Lower lobe of right lung (tissue), 2 donors: ENCODE measurements at regions not wholly inside any gene's neighbourhood (a gene's known extent, or its start where the extent isn't known, plus 50 kb on each side); places are given as distances from the start of the nearest gene placed in this dataset.

Source experiments
- ATAC-seq, 2 donors: fragments of 200-7000 bp; cut with Tn5 transposase; one replicate each; pipeline ENCODE4 v1.9.1; 2020 to 2022; ENCODE audit warnings: mild to moderate bottlenecking in 2 of 2, moderate library complexity in 2 of 2
- DNase-seq: peaks from one replicate; pipeline ENCODE4 v3.0.0-alpha.2; 2020
- H3K27ac ChIP-seq: fragments of 200-600 bp; one replicate; pipeline ENCODE4 v1.8.0; 2022
- H3K27me3 ChIP-seq: fragments of 200-600 bp; one replicate; pipeline ENCODE4 v1.8.0; 2022; ENCODE audit warnings: low read depth
- H3K36me3 ChIP-seq: fragments of 200-600 bp; one replicate; pipeline ENCODE4 v1.8.0; 2022; ENCODE audit warnings: mild to moderate bottlenecking
- H3K4me1 ChIP-seq: fragments of 200-600 bp; one replicate; pipeline ENCODE4 v1.8.0; 2022
- H3K4me3 ChIP-seq: fragments of 200-600 bp; one replicate; pipeline ENCODE4 v1.8.0; 2022; ENCODE audit warnings: mild to moderate bottlenecking
- H3K9me3 ChIP-seq: fragments of 200-600 bp; one replicate; pipeline ENCODE4 v1.8.0; 2022
- CTCF ChIP-seq: fragments of 200-600 bp; IDR thresholded peaks from one replicate; pipeline ENCODE4 v1.8.0; 2022; ENCODE audit warnings: antibody characterized with exemption, mild to moderate bottlenecking
- intact Hi-C: fragments of 100-400 bp; cut with DNase I; formaldehyde crosslinking; loops from one replicate; pipeline ENCODE4 v1.11.0; 2022
- donor health status: DM: no; HTN: yes; CAD: no; lungs with severe emphysema.

GRCh38 chr2:36071698-36072097 is 283.9 kb upstream of the CRIM1 start:
- H3K4me1 ChIP-seq = no peaks in the 10 kb centered on the region
- no peaks in the 10 kb centered on the region for H3K36me3 ChIP-seq
- intact Hi-C loops = no loop called here
- ATAC-seq (no peak), DNase-seq (no peak)
- H3K9me3 ChIP-seq = no peaks in the 10 kb centered on the region
- no peak overlapping the region for H3K27ac ChIP-seq
- H3K4me3 ChIP-seq = no peak overlapping the region
- no peaks in the 10 kb centered on the region for H3K27me3 ChIP-seq
- TF ChIP-seq CTCF = no peak

GRCh38 chr2:36069074-36069473 is 286.5 kb upstream of the CRIM1 start:
- Histone ChIP-seq H3K4me1 (no peaks in the 10 kb centered on the region), H3K4me3 (no peak overlapping the region), H3K27me3 (no peaks in the 10 kb centered on the region), H3K36me3 (no peaks in the 10 kb centered on the region), H3K27ac (no peak overlapping the region), H3K9me3 (no peaks in the 10 kb centered on the region)
- no peak for DNase-seq
- no peak for ATAC-seq
- no peak for TF ChIP-seq CTCF
- intact Hi-C loops = no loop called here

GRCh38 chr2:36068086-36068485 is 287.5 kb upstream of the CRIM1 start:
- DNase-seq = no peak
- Histone ChIP-seq H3K4me3 (no peak overlapping the region), H3K9me3 (no peaks in the 10 kb centered on the region), H3K36me3 (no peaks in the 10 kb centered on the region), H3K27me3 (no peaks in the 10 kb centered on the region), H3K4me1 (no peaks in the 10 kb centered on the region), H3K27ac (no peak overlapping the region)
- no peak for TF ChIP-seq CTCF
- ATAC-seq = no peak
- intact Hi-C loops = no loop called here

GRCh38 chr2:36060133-36060532 is 295.4 kb upstream of the CRIM1 start:
- DNase-seq (no peak), ATAC-seq (no peak)
- no peak overlapping the region for H3K4me3 ChIP-seq
- no peak for TF ChIP-seq CTCF
- H3K27ac ChIP-seq = no peak overlapping the region
- no peaks in the 10 kb centered on the region for H3K36me3 ChIP-seq
- no peaks in the 10 kb centered on the region for H3K27me3 ChIP-seq
- H3K4me1 ChIP-seq = no peaks in the 10 kb centered on the region
- H3K9me3 ChIP-seq = no peaks in the 10 kb centered on the region
- intact Hi-C loops = no loop called here

- peak; percentile 59 to 72 for ATAC-seq
- intact Hi-C loops = no loop called here
These were observed 295.9 kb upstream of the CRIM1 start for GRCh38 chr2:36059691-36060090.

More at GRCh38 chr2:36059691-36060090, 295.9 kb upstream of the CRIM1 start:
- no peaks in the 10 kb centered on the region for H3K9me3 ChIP-seq
- no peak overlapping the region for H3K4me3 ChIP-seq
- no peak for DNase-seq
- no peaks in the 10 kb centered on the region for H3K27me3 ChIP-seq
- H3K36me3 ChIP-seq = no peaks in the 10 kb centered on the region
- H3K27ac ChIP-seq = no peak overlapping the region
- no peaks in the 10 kb centered on the region for H3K4me1 ChIP-seq
- no peak for TF ChIP-seq CTCF
